Aorta (tissue), 5 donors: ENCODE measurements at regions not wholly inside any gene's neighbourhood (a gene's known extent, or its start where the extent isn't known, plus 50 kb on each side); places are given as distances from the start of the nearest gene placed in this dataset.

Experiments used
- ATAC-seq: fragments of 200-7000 bp; cut with Tn5 transposase; one replicate; pipeline ENCODE4 v1.9.1; 2022; ENCODE audit warnings: moderate library complexity; ENCODE audit not compliant: low FRiP score
- DNase-seq, 2 donors: peaks; one replicate each; pipeline ENCODE4 v3.0.0-alpha.2; 2020
- H3K27ac ChIP-seq, 2 donors: one replicate each; pipeline ENCODE4 v1.5.1; 2013; ENCODE audit warnings: low read length in 2 of 2, mild to moderate bottlenecking in 2 of 2, moderate library complexity in 2 of 2, control low read depth in 1 of 2, inconsistent platforms in 1 of 2, low read depth in 1 of 2
- H3K27me3 ChIP-seq, 2 donors: one replicate each; pipeline ENCODE4 v1.6.1; 2013; ENCODE audit warnings: control low read depth in 1 of 2, low read length in 1 of 2, mild to moderate bottlenecking in 1 of 2, moderate library complexity in 1 of 2; ENCODE audit not compliant: insufficient read depth in 2 of 2, control insufficient read depth in 1 of 2
- H3K36me3 ChIP-seq, 2 donors: one replicate each; pipeline ENCODE4 v1.6.1; 2013; ENCODE audit warnings: control low read depth in 1 of 2, low read length in 1 of 2, mild to moderate bottlenecking in 1 of 2; ENCODE audit not compliant: insufficient read depth in 2 of 2, control insufficient read depth in 1 of 2
- H3K4me1 ChIP-seq, 2 donors: one replicate each; pipeline ENCODE4 v1.6.1; 2013; ENCODE audit warnings: low read length in 2 of 2, control low read depth in 1 of 2, mild to moderate bottlenecking in 1 of 2, moderate library complexity in 1 of 2; ENCODE audit not compliant: insufficient read depth in 2 of 2, control insufficient read depth in 1 of 2
- H3K4me3 ChIP-seq, 2 donors: one replicate each; pipeline ENCODE4 v1.5.1; 2013; ENCODE audit warnings: low read length in 2 of 2, control low read depth in 1 of 2, mild to moderate bottlenecking in 1 of 2
- H3K9me3 ChIP-seq: one replicate; pipeline ENCODE4 v1.6.1; 2013; ENCODE audit warnings: mild to moderate bottlenecking, low read length; ENCODE audit not compliant: control insufficient read depth
- WGBS, 2 donors: extraction: QIAGEN DNeasy Blood & Tissue Kit; methylation state at CpG; one replicate each; pipeline ENCODE4 v1.1.7; 2013; 5-methylcytosine and 5-hydroxymethylcytosine counted together
- intact Hi-C, 2 donors: fragments of 100-400 bp; cut with DNase I; formaldehyde crosslinking; loops; one replicate each; pipeline versions ENCODE4 v1.14.2 to v1.15.0; 2022
- donor health status: healthy with polysubstance abuse.
- donor health status: Bipolar disorder and iron deficiency.
- donor health status: DM: no; HTN: no; CAD: no.
- donor health status: DM: no; HTN: no; CAD: no.
- donor health status: DM: yes; HTN: yes; CAD: no.

DNA sequence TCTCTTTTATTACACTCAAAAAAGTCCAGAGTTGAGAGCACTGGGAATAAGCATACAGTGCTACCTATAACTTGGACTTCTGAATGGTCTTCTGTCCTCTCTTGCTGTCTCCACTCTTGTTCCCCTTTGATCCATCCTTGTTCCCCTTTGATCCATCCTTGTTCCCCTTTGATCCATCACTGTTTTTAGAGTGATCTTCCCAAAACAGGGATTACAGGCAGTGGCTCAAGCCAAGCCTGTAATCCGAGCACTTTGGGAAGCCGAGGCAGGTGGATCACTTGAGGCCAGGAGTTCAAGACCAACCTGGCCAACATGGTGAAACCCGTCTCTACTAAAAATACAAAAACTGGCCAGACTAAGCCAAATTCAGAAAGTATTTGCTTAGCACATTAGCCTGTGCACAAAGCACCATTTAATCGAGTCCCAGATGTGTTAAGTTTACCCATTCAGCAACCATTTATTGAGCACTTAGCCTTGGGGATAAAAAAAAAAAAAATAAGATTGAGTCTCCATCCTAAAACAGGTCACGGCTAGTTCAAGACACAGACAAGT lies 65.0 kb upstream of the NHSL1 start:
- DNase-seq (no peak), ATAC-seq (no peak)
- 96 to 97% methylated on average over 5 of the region's 5 CpGs for WGBS, 2 donors
- Histone ChIP-seq H3K27ac (no peak overlapping the region), H3K4me1 (no peaks in the 10 kb centered on the region), H3K27me3 (no peaks in the 10 kb centered on the region), H3K4me3 (no peak overlapping the region), H3K9me3 (no peaks in the 10 kb centered on the region), H3K36me3 (no peaks in the 10 kb centered on the region)
- intact Hi-C loops = no loop called here

DNA sequence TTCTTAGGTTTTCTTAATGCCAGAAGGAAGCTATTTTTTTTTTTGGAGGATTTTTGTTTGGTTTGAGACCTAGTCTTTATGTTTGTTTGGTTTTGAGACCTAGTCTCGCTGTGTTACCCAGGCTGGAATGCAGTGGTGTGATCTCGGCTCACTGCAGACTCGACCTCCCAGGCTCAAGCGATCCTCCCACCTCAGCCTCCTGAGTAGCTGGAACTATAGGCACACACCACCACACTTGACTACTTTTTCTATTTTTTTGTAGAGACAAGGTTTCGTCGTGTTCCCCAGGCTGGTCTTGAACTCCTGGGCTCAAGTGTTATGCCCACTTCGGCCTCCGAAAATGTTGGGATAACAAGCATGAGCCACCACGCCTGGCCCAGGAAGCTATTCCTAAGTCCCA lies 67.8 kb upstream of the NHSL1 start:
- Histone ChIP-seq H3K9me3 (no peaks in the 10 kb centered on the region), H3K4me1 (no peaks in the 10 kb centered on the region), H3K36me3 (no peaks in the 10 kb centered on the region), H3K27me3 (no peaks in the 10 kb centered on the region), H3K4me3 (no peak overlapping the region), H3K27ac (no peak overlapping the region)
- intact Hi-C loops = no loop called here
- no peak for DNase-seq
- no peak for ATAC-seq
- WGBS, 2 donors = 97% methylated on average over 9 of the region's 9 CpGs

DNA sequence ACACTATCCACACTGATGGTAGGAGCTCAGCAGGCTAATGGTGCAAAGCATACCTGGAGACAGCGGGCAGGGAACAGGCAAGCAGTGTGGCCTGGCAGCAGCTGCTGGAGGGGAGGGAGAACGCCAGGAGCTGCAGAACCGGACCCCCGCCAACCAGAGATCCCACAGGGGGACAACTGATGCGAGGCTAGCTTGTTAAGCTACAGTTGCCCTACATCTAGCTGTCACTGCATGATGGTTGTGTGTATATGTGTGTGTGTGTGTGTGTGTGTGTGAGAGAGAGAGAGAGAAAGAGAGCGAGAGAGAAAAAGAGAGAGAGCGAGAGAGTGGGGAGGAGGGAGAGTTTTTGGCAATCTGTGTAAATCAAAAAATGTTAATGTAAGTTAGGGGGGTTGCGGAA lies 69.7 kb upstream of the NHSL1 start:
- H3K27me3 ChIP-seq = no peaks in the 10 kb centered on the region
- H3K36me3 ChIP-seq = no peaks in the 10 kb centered on the region
- ATAC-seq = no peak
- H3K9me3 ChIP-seq = no peaks in the 10 kb centered on the region
- no peak for DNase-seq
- H3K4me1 ChIP-seq = no peaks in the 10 kb centered on the region
- H3K27ac ChIP-seq = no peak overlapping the region
- intact Hi-C loops = no loop called here
- H3K4me3 ChIP-seq = no peak overlapping the region
- 96% methylated on average over 8 of the region's 8 CpGs for WGBS, 2 donors

DNA sequence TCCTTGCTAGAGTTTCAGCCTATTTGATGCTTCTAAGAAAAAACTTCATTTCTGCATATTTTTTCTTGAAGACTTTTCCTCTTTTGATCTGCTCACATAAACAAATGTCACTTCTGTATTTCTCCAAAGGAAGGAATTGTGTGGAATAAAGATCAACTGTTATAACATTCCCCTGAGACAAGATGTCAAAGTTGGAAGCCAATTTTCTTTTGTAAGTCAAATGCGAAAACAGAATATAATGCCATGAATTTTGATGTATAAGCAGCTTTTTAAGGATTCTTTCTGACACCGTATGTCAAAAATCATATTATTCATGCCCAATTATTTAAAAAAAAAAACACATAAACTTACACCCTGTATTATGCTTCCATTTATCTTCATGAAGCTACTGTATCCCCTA lies 70.3 kb upstream of the NHSL1 start:
- H3K9me3 ChIP-seq = no peaks in the 10 kb centered on the region
- H3K27me3 ChIP-seq = no peaks in the 10 kb centered on the region
- no peaks in the 10 kb centered on the region for H3K4me1 ChIP-seq
- intact Hi-C loops = no loop called here
- no peak overlapping the region for H3K27ac ChIP-seq
- H3K36me3 ChIP-seq = no peaks in the 10 kb centered on the region
- no peak overlapping the region for H3K4me3 ChIP-seq
- ATAC-seq (no peak), DNase-seq (no peak)
- 90 to 96% methylated on average over 2 of the region's 2 CpGs for WGBS, 2 donors

DNA sequence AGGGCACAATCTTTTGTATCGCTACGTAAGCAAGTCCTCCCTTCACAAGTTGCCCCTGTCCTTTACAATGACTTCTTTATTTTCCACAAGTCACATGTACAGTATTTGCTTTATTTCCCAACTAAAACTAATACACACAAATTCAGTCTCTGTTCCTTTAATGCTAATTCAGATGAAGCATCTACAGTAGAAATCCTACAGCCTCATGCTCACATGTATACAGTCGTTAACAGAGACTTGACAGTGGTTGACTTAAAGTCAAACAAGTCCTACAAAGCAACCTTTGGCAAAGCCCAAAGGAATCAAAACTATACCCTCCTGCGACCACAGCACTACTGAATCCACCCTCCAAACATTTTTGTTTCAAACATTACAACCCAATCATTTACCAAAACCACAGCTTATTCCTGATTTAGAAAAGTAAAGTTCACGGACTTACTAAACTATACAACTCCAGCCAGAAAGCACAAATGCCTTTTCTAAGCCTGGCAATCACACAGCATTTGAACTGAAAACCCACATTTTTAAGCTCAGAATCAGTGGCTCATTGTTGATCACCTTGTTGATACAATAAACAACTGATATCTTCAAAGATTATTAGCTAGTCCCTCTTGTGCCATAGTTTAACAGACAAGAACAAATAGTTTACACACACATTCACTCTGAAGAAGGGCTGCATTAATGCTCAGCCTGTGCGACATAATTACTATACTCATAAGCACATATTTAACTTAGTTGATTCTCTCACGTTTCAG lies 70.9 kb upstream of the NHSL1 start:
- WGBS, 2 donors = 39 to 48% methylated on average over 7 of the region's 7 CpGs
- peak overlapping the region; percentile 36 to 82 for H3K4me3 ChIP-seq
- intact Hi-C loops = no loop called here
- no peaks in the 10 kb centered on the region for H3K4me1 ChIP-seq
- ATAC-seq (no peak), DNase-seq (no peak)
- H3K9me3 ChIP-seq = no peaks in the 10 kb centered on the region
- H3K27me3 ChIP-seq = no peaks in the 10 kb centered on the region
- no peaks in the 10 kb centered on the region for H3K36me3 ChIP-seq
- H3K27ac ChIP-seq = no peak overlapping the region

DNA sequence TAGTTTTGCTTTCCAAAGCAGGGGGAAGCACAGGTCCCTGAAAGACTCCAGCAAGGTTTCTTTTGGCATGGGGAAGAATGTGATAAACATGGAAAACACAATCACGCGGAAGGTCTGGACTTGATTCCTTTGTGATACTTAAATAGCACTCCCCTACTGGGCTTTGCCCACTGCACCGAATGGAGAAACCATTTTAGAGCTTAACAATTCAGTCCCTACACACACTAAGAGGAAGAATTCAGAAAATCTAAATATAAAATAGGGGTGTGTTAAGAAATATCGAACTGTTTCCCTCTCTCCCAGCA lies 71.4 kb upstream of the NHSL1 start:
- Histone ChIP-seq H3K27ac (no peak overlapping the region), H3K27me3 (no peaks in the 10 kb centered on the region), H3K36me3 (no peaks in the 10 kb centered on the region), H3K4me3 (peak overlapping the region; percentile 36 to 82), H3K9me3 (no peaks in the 10 kb centered on the region), H3K4me1 (no peaks in the 10 kb centered on the region)
- intact Hi-C loops = no loop called here
- 2 to 7% methylated on average over 4 of the region's 4 CpGs for WGBS, 2 donors
- no peak for ATAC-seq
- no peak for DNase-seq

DNA sequence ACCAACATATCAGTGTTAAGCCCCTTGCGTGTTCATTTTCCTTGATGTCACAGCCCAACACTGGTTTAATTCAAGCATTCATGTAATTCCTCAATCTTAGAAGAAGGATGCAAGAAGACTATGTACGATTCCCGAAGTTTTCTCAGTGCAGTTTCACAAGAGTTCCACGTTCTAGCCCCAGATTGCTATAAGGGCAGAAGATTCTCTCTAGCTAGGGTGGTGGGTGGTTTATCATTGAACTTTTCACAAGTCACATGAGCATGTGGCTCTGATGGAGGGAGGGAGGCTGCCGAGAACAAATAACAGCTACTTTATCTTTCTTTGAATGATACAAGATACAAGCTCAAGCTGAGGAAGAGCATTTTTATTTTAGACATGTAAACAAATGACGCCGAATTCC lies 71.9 kb upstream of the NHSL1 start:
- Histone ChIP-seq H3K36me3 (no peaks in the 10 kb centered on the region), H3K4me1 (no peaks in the 10 kb centered on the region), H3K27me3 (no peaks in the 10 kb centered on the region), H3K27ac (no peak overlapping the region), H3K9me3 (no peaks in the 10 kb centered on the region), H3K4me3 (peak overlapping the region; percentile 49 to 82)
- intact Hi-C loops = no loop called here
- WGBS, 2 donors = 8 to 12% methylated on average over 7 of the region's 7 CpGs
- ATAC-seq = peak; percentile 24
- no peak for DNase-seq

DNA sequence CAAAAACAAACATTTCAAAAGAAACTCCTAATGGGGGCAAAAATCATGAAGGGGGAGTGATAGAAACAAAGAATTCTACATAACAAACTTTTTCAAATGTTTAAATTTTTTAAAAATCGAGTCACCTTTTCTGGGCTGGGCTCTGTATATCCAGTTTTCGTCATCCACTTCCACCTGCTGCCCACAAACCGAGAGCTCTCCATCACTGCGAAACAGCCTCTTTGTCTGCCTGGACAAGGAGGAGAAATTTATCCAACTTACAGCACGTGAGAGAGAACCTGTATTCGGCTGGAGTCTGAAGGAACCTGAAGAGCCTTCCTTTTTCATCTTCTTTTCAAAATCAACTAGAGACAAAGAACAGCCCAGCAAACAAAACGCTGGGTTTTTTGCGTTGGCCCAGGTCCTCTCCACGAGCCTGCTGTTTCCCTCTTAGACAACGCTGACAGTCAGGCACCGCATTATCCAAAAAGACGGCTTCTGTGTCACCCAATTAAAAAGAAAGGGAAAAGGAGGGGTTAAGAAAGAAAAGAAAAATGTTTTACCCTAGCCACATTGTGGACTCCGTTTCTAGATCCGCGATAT lies 72.4 kb upstream of the NHSL1 start:
- Histone ChIP-seq H3K27ac (no peak overlapping the region), H3K9me3 (no peaks in the 10 kb centered on the region), H3K4me3 (peak overlapping the region; percentile 49 to 82), H3K36me3 (no peaks in the 10 kb centered on the region), H3K27me3 (no peaks in the 10 kb centered on the region), H3K4me1 (no peaks in the 10 kb centered on the region)
- intact Hi-C loops = no loop called here
- ATAC-seq (no peak), DNase-seq (no peak)
- 5% methylated on average over 15 of the region's 15 CpGs for WGBS, 2 donors

DNA sequence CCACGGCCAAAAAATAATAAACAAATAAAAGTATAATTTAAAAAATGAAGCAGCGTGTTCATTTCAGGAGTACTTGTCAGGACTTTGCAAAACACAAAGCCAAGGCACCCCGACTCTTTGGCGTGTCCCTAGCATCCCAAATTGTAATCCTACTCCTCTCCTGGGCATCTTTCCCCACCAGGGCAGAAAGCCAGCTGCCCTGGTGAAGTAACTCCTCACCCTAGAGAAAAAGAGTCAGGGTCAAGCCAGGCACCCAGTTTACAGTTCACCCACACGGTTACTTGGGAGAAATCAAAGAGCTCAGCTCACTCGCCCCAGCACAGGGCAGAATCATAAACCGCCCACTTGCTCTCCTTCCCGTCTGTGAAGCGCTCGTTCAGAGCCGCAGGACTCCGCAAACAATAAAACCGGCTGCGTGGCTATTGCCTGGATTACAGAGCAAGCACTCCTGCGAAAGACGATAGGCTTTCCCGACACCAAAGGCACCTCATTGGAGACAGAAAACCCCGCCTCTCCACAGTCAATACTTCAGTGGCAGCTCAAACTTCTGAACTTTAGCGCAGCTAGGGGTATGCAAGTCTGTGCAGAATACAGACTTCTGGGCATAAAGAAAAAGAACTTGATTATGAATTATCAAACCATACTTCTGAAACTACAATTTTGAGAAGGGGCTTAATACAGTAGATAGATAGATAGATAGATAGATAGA lies 73.0 kb upstream of the NHSL1 start:
- peak; percentile 62 to 77 for DNase-seq
- H3K4me1 ChIP-seq = no peaks in the 10 kb centered on the region
- H3K4me3 ChIP-seq = peak overlapping the region; percentile 49 to 82
- intact Hi-C loops = no loop called here
- no peaks in the 10 kb centered on the region for H3K27me3 ChIP-seq
- 1 to 3% methylated on average over 19 of the region's 19 CpGs for WGBS, 2 donors
- H3K27ac ChIP-seq = no peak overlapping the region
- H3K36me3 ChIP-seq = no peaks in the 10 kb centered on the region
- ATAC-seq = peak; percentile 85
- H3K9me3 ChIP-seq = no peaks in the 10 kb centered on the region
